Prostate gland (tissue), 2 donors: ENCODE measurements at regions not wholly inside any gene's neighbourhood (a gene's known extent, or its start where the extent isn't known, plus 50 kb on each side); places are given as distances from the start of the nearest gene placed in this dataset.
A peak's percentile ranks its signal among the peaks of the same experiment; 100 is the strongest.
"Not testable (repeated sequence)": the region's sequence is repeated elsewhere in the genome, so short reads cannot be mapped to it uniquely, and the experiment has no call there.

Source experiments
- DNase-seq: peaks from one replicate; pipeline ENCODE4 v3.0.0-alpha.2; 2019; ENCODE audit warnings: low spot score
- H3K27ac ChIP-seq, 2 donors: fragments of 200-600 bp; sonication (generic); 2 replicates each; pipeline ENCODE4 v1.5.1; 2017 to 2019
- H3K27me3 ChIP-seq: fragments of 200-600 bp; sonication (generic); replicated peaks from 2 replicates; pipeline ENCODE4 v1.5.1; 2019; ENCODE audit not compliant: insufficient read depth
- H3K36me3 ChIP-seq, 2 donors: fragments of 200-600 bp; sonication (generic); 1 replicate in 1 of 2; 2 replicates in 1 of 2; pipeline versions ENCODE4 v1.5.1 to v1.8.1; 2017 to 2019
- H3K4me1 ChIP-seq: fragments of 200-600 bp; sonication (generic); replicated peaks from 2 replicates; pipeline ENCODE4 v1.5.1; 2019
- H3K4me3 ChIP-seq, 2 donors: fragments of 200-600 bp; sonication (generic); 2 replicates each; pipeline ENCODE4 v1.5.1; 2017 to 2019
- H3K9me3 ChIP-seq: fragments of 200-600 bp; sonication (generic); 2 replicates; pipeline ENCODE4 v1.5.1; 2017
- POLR2A ChIP-seq: fragments of 450-650 bp; IDR thresholded peaks from one replicate; pipeline ENCODE4 v1.6.1; 2016; ENCODE audit warnings: antibody characterized with exemption, mild to moderate bottlenecking
- POLR2AphosphoS5 ChIP-seq: sonication (generic); formaldehyde crosslinking; IDR thresholded peaks from one replicate; pipeline ENCODE4 v1.6.1; 2017; ENCODE audit warnings: antibody characterized with exemption
- WGBS: methylation state at CpG from one replicate; pipeline ENCODE4 v1.1.5; 2018; 5-methylcytosine and 5-hydroxymethylcytosine counted together
- intact Hi-C: fragments of 100-400 bp; cut with DNase I; formaldehyde crosslinking; loops from one replicate; pipeline ENCODE4 v1.14.2; 2022
- TF ChIP-seq, protein P1 (sequence below), 4 experiments: fragments of 200-600 bp in 2 of 4; fragments of 450-650 bp in 2 of 4; sonication (generic) in 2 of 4; IDR thresholded peaks; 1 replicate in 3 of 4; 2 replicates in 1 of 4; pipeline ENCODE4 v1.5.1; 2016 to 2019; ENCODE audit warnings: antibody characterized with exemption in 4 of 4, mild to moderate bottlenecking in 2 of 4, moderate library complexity in 2 of 4

DNA sequence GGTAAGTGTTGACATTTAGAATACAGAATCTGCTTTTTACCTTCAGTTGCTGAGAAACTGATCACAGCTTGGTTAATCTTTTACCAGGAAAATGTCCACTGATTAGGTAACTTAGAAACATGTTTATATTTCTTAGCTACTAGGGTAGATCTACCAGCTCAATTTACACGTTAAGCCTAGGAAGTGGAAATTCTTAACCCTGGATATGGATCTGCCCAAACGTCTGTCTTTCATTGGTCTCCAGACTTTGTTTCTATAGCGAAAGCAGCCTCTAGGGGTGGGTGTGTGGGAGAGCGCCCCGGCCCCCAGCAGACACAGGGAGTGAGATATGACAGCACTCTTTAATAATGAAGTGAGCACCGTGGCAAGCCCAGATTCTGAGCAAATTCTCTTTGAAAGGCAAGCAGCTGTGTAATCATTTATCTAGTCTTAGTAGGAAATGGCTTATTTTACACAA is 141.6 kb upstream of the ZNF608 start:
- no peaks in the 10 kb centered on the region for H3K4me1 ChIP-seq
- TF ChIP-seq POLR2A: no peak
- TF ChIP-seq, protein P1, sequence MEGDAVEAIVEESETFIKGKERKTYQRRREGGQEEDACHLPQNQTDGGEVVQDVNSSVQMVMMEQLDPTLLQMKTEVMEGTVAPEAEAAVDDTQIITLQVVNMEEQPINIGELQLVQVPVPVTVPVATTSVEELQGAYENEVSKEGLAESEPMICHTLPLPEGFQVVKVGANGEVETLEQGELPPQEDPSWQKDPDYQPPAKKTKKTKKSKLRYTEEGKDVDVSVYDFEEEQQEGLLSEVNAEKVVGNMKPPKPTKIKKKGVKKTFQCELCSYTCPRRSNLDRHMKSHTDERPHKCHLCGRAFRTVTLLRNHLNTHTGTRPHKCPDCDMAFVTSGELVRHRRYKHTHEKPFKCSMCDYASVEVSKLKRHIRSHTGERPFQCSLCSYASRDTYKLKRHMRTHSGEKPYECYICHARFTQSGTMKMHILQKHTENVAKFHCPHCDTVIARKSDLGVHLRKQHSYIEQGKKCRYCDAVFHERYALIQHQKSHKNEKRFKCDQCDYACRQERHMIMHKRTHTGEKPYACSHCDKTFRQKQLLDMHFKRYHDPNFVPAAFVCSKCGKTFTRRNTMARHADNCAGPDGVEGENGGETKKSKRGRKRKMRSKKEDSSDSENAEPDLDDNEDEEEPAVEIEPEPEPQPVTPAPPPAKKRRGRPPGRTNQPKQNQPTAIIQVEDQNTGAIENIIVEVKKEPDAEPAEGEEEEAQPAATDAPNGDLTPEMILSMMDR (IDR thresholded peaks at IDR 0.05): no peak
- TF ChIP-seq POLR2AphosphoS5: no peak
- H3K9me3 ChIP-seq: no peaks in the 10 kb centered on the region
- no peaks in the 10 kb centered on the region for H3K36me3 ChIP-seq
- no peak overlapping the region for H3K27ac ChIP-seq
- H3K27me3 ChIP-seq: no peaks in the 10 kb centered on the region
- DNase-seq: no peak
- 38% methylated on average over 6 of the region's 6 CpGs for WGBS
- no peak overlapping the region for H3K4me3 ChIP-seq
- intact Hi-C loops: no loop called here

DNA sequence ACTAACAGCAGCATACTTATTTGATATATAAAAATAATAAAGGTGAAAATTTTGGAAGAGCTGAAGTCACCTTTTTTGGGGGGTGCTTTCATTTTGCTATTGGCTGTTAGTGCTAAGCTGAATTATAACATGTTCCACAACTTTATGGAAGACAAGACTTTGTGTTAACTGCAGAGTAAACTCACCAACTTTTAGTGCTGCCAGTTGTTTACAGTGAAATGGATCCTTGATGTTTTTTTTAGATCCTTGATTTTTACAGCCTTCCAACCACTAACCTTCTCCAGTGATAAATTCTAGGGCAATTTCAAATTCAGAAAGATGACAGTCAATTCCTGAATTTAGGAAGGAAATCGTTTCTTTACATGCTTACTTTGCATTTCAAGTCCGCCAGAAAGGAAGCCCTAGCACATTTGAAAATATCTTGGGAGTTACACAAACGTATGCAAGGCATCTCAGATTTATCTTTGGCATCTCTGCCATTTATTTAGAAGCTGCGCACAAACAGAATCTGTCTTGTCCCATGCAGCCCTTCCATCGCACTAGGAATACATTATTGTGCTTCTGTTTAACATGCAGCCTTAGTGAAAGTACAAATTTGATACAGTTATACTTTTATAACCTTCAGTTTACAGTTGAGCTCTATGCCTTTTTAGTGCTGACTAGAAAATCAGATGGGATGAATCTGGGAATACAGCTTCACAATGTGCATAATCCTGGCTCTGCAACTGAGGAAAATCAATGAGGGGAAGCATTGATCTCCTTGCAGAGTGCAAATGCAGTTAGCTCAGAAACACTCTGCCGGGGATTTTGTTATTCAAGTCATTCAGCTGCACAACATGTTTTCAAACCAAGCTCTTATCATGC is 142.4 kb upstream of the ZNF608 start:
- Histone ChIP-seq H3K27ac (no peak overlapping the region), H3K4me3 (no peak overlapping the region), H3K27me3 (no peaks in the 10 kb centered on the region), H3K4me1 (no peaks in the 10 kb centered on the region), H3K36me3 (no peaks in the 10 kb centered on the region), H3K9me3 (no peaks in the 10 kb centered on the region)
- no peak for TF ChIP-seq POLR2A
- TF ChIP-seq, protein P1 (IDR thresholded peaks at IDR 0.05): no peak
- TF ChIP-seq POLR2AphosphoS5: peak; percentile 54
- WGBS: 47% methylated on average over 6 of the region's 6 CpGs
- DNase-seq: no peak
- intact Hi-C loops: no loop called here

DNA sequence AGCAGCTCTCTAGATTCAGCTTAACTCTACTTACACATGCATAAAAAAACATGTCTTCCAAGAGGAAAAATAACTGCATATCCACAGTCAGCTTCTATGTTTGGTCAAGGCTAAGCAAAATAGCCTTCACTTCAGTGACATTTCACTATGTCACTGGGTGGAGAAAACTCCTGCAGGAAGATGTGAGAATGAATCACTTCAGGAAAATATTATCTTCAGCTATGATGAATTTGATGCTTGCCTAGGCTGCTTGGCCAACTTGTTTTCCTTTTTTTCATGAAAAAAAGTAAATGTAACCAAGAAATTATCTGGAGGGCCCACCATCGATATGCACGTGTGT is 143.0 kb upstream of the ZNF608 start:
- WGBS: 63% methylated on average over 2 of the region's 2 CpGs
- H3K9me3 ChIP-seq: no peaks in the 10 kb centered on the region
- no peak overlapping the region for H3K4me3 ChIP-seq
- no peaks in the 10 kb centered on the region for H3K4me1 ChIP-seq
- no peaks in the 10 kb centered on the region for H3K27me3 ChIP-seq
- no peak overlapping the region for H3K27ac ChIP-seq
- DNase-seq: no peak
- H3K36me3 ChIP-seq: no peaks in the 10 kb centered on the region
- TF ChIP-seq POLR2AphosphoS5 (no peak), POLR2A (no peak)
- TF ChIP-seq, protein P1 (IDR thresholded peaks at IDR 0.05): no peak
- intact Hi-C loops: no loop called here

DNA sequence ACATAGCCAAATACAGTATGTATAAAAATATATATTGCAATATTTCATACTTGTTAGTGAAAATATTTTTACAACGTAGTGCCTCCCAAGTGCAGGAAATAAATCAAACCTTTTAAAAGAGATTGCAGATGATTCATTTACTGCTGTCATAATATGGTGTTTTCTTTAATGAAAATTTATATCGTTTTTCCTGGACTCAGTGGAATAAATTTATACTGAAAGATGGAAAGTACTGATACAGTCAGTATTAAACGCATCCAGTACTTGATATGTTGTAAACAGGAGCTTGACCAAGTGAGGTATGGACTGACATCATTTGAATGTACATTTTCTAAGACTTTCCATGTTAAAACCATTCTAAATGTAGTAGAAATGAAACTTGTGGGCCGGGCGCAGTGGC is 143.4 kb upstream of the ZNF608 start:
- DNase-seq: no peak
- H3K36me3 ChIP-seq: no peaks in the 10 kb centered on the region
- TF ChIP-seq POLR2A (no peak), POLR2AphosphoS5 (no peak)
- TF ChIP-seq, protein P1 (IDR thresholded peaks at IDR 0.05): no peak
- H3K27me3 ChIP-seq: no peaks in the 10 kb centered on the region
- H3K4me1 ChIP-seq: no peaks in the 10 kb centered on the region
- 66% methylated on average over 5 of the region's 5 CpGs for WGBS
- H3K9me3 ChIP-seq: no peaks in the 10 kb centered on the region
- no peak overlapping the region for H3K4me3 ChIP-seq
- no peak overlapping the region for H3K27ac ChIP-seq
- intact Hi-C loops: no loop called here

DNA sequence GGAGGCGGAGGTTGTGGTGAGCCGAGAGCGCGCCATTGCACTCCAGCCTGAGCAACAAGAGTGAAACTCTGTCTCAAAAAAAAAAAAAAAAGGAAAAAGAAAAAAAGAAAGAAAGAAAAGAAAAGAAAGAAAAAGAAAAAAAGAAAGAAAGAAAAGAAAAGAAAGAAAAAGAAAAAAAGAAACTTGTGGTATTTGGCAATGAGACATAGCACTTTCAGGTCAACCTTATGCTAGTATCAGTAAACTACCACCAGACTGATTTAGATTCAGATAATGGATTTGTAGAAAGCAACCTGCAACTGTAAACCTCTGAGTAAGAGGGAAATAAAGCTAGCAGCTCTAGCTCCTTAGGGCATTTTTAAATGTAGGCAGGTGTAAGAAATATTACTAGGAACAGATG is 144.0 kb upstream of the ZNF608 start:
- whole genome bisulfite sequencing: 95% methylated on average over 4 of the region's 4 CpGs
- DNase-seq, H3K27me3 ChIP-seq, H3K27ac ChIP-seq, H3K4me1 ChIP-seq, H3K4me3 ChIP-seq, H3K9me3 ChIP-seq, intact Hi-C loops, H3K36me3 ChIP-seq: not testable (repeated sequence)
